DND-41 (cell line): ENCODE measurements at regions not wholly inside any gene's neighbourhood (a gene's known extent, or its start where the extent isn't known, plus 50 kb on each side); places are given as distances from the start of the nearest gene placed in this dataset.

ENCODE experiments used
- ATAC-seq: fragments of 200-7000 bp; cut with Tn5 transposase; 3 replicates; pipeline ENCODE4 v1.9.1; 2021; ENCODE audit warnings: low read depth; ENCODE audit not compliant: insufficient read depth
- DNase-seq: peaks from one replicate; pipeline ENCODE4 v3.0.0-alpha.2; 2020
- H2AFZ ChIP-seq: 2 replicates; pipeline ENCODE4 v1.6.0; 2012; ENCODE audit warnings: low read depth, low read length
- H3K27ac ChIP-seq: 2 replicates; pipeline ENCODE4 v1.5.1; 2012; ENCODE audit warnings: low read length, inconsistent platforms
- H3K27me3 ChIP-seq: fragments of 200-600 bp; sonication (generic); 2 replicates; pipeline ENCODE4 v1.6.0; 2012; ENCODE audit warnings: low read length, mild to moderate bottlenecking, inconsistent platforms; ENCODE audit not compliant: insufficient read depth, poor library complexity
- H3K36me3 ChIP-seq: 2 replicates; pipeline ENCODE4 v1.5.1; 2012; ENCODE audit warnings: low read length, inconsistent platforms; ENCODE audit not compliant: insufficient read depth
- H3K4me1 ChIP-seq: 2 replicates; pipeline ENCODE4 v1.5.1; 2012; ENCODE audit warnings: mild to moderate bottlenecking, low read length; ENCODE audit not compliant: insufficient read depth
- H3K4me2 ChIP-seq: 2 replicates; pipeline ENCODE4 v1.6.0; 2012; ENCODE audit warnings: mild to moderate bottlenecking, moderate library complexity, low read length, inconsistent platforms; ENCODE audit not compliant: insufficient read depth
- H3K4me3 ChIP-seq, 2 experiments: fragments of 200-600 bp in 1 of 2; shearing (Covaris generic) in 1 of 2; 2 replicates each; pipeline ENCODE4 v1.5.1; 2012 to 2016; ENCODE audit warnings: inconsistent platforms in 2 of 2, low read length in 2 of 2, mild to moderate bottlenecking in 2 of 2, low read depth in 1 of 2, moderate library complexity in 1 of 2
- H3K79me2 ChIP-seq: 2 replicates; pipeline ENCODE4 v1.6.0; 2012; ENCODE audit warnings: low read length, inconsistent platforms; ENCODE audit not compliant: insufficient read depth
- H3K9ac ChIP-seq: 2 replicates; pipeline ENCODE4 v1.6.0; 2012; ENCODE audit warnings: low read depth, mild to moderate bottlenecking, inconsistent platforms, low read length, moderate library complexity
- H3K9me3 ChIP-seq: 2 replicates; pipeline ENCODE4 v1.5.1; 2012; ENCODE audit warnings: low read length, moderate library complexity, mild to moderate bottlenecking, inconsistent platforms; ENCODE audit not compliant: insufficient read depth, severe bottlenecking
- H4K20me1 ChIP-seq: 2 replicates; pipeline ENCODE4 v1.6.0; 2012; ENCODE audit warnings: low read length; ENCODE audit not compliant: insufficient read depth
- EZH2 ChIP-seq: IDR thresholded peaks from 3 replicates; pipeline ENCODE4 v1.6.1; 2012; ENCODE audit warnings: borderline replicate concordance, low read depth, mild to moderate bottlenecking, moderate library complexity, low read length, inconsistent platforms; ENCODE audit not compliant: severe bottlenecking
- TF ChIP-seq, protein P1 (sequence below): IDR thresholded peaks from 2 replicates; pipeline ENCODE4 v1.5.1; 2012; ENCODE audit warnings: borderline replicate concordance, low read length, moderate library complexity, mild to moderate bottlenecking; ENCODE audit not compliant: poor library complexity, severe bottlenecking; ENCODE audit errors: extremely low read depth

DNA sequence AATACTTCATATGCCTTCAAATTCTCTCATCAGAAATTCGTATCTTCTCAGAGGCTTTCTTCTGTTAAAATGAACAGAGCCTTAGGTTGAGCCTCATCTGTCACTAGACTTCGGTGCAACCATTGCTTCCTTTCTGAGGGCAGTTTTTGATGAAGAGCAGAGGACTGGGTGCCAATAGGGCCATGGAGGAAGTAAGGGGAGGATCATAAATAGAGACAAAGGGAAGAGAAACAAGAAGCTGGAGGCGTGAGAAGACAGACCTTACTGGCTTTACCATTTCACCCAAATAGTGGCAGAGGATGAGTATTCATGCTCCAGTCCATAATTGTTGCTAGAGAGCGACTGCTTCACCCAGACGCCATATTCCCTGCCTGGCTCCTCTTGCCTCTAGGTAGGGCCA, 215.6 kb upstream of the PKDCC start:
- ATAC-seq (no peak), DNase-seq (no peak)
- Histone ChIP-seq H2AFZ (no peak overlapping the region), H3K36me3 (no peaks in the 10 kb centered on the region), H3K79me2 (no peaks in the 10 kb centered on the region), H3K9me3 (no peaks in the 10 kb centered on the region), H3K27me3 (peaks cover 21% of the 10 kb centered on the region), H3K4me3 (no peak overlapping the region), H3K4me1 (no peaks in the 10 kb centered on the region), H3K9ac (no peak overlapping the region), H4K20me1 (no peaks in the 10 kb centered on the region), H3K27ac (no peak overlapping the region), H3K4me2 (no peak overlapping the region)
- no peak for TF ChIP-seq EZH2
- TF ChIP-seq, protein P1, sequence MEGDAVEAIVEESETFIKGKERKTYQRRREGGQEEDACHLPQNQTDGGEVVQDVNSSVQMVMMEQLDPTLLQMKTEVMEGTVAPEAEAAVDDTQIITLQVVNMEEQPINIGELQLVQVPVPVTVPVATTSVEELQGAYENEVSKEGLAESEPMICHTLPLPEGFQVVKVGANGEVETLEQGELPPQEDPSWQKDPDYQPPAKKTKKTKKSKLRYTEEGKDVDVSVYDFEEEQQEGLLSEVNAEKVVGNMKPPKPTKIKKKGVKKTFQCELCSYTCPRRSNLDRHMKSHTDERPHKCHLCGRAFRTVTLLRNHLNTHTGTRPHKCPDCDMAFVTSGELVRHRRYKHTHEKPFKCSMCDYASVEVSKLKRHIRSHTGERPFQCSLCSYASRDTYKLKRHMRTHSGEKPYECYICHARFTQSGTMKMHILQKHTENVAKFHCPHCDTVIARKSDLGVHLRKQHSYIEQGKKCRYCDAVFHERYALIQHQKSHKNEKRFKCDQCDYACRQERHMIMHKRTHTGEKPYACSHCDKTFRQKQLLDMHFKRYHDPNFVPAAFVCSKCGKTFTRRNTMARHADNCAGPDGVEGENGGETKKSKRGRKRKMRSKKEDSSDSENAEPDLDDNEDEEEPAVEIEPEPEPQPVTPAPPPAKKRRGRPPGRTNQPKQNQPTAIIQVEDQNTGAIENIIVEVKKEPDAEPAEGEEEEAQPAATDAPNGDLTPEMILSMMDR, result no peak

DNA sequence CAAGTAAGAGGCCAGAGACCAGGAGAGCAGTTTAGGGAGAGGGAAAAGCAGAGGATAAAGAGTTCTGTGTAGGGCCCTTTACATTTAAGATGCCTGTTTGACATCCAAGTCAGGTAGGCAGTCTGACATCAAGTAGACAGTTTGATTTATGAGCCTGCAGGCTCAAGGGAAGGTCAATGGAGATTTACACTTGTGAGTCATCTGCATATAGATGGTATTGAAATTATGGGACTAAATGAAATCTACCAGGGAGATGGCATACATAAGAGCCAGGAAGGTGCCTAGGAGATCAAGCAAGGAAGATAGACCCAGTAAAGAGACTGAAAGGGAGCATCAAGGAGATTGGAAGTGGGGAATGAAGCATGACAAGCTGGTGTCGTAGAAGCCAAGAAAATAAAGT, 212.4 kb upstream of the PKDCC start:
- no peak overlapping the region for H2AFZ ChIP-seq
- no peak overlapping the region for H3K4me3 ChIP-seq
- no peak for ATAC-seq
- no peaks in the 10 kb centered on the region for H3K36me3 ChIP-seq
- H3K9ac ChIP-seq, result no peak overlapping the region
- no peaks in the 10 kb centered on the region for H3K4me1 ChIP-seq
- H3K27ac ChIP-seq, result no peak overlapping the region
- no peak for TF ChIP-seq EZH2
- TF ChIP-seq, protein P1, result no peak
- no peak overlapping the region for H3K4me2 ChIP-seq
- DNase-seq, result no peak
- H3K79me2 ChIP-seq, result no peaks in the 10 kb centered on the region
- no peaks in the 10 kb centered on the region for H3K9me3 ChIP-seq
- no peaks in the 10 kb centered on the region for H4K20me1 ChIP-seq
- H3K27me3 ChIP-seq, result peaks cover 9% of the 10 kb centered on the region

DNA sequence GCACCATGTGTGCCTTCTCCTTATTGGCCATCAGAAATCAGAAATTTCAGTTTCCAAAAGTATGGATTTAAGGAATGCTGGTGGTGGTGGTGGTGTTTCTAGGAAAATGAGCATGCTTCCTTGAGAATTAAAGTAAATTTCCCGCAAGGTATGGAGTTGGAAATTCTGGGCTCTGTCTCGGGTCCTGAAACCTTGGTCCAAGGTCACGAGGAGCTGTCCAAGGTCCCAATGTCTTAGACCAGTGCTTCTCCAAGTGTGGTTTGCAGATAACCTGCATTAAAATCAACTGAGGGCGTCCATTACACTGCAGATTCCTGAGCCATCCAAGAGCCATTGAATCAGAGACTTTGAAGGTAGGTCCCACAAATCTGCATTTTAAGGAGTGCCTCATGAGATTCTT, 210.9 kb upstream of the PKDCC start:
- H3K4me1 ChIP-seq, result no peaks in the 10 kb centered on the region

More for the DNA sequence above, 210.9 kb upstream of the PKDCC start:
- Histone ChIP-seq H3K9ac (no peak overlapping the region), H3K36me3 (no peaks in the 10 kb centered on the region), H3K27me3 (peaks cover 5% of the 10 kb centered on the region), H2AFZ (no peak overlapping the region), H3K4me2 (no peak overlapping the region), H4K20me1 (no peaks in the 10 kb centered on the region), H3K79me2 (no peaks in the 10 kb centered on the region), H3K4me3 (no peak overlapping the region), H3K9me3 (no peaks in the 10 kb centered on the region), H3K27ac (no peak overlapping the region)
- TF ChIP-seq, protein P1, result no peak
- TF ChIP-seq EZH2, result no peak
- peak; percentile 84 for ATAC-seq
- peak; percentile 66 for DNase-seq
